Fibroblast of skin of left quadriceps (primary cell): ENCODE measurements at regions not wholly inside any gene's neighbourhood (a gene's known extent, or its start where the extent isn't known, plus 50 kb on each side); places are given as distances from the start of the nearest gene placed in this dataset.

Experiments used
- DNase-seq, 2 experiments: peaks; one replicate each; pipeline ENCODE4 v3.0.0-alpha.2; 2013; ENCODE audit warnings: low read depth in 2 of 2

GRCh38 chr1:209454340-209454994 is 129.0 kb upstream of the CAMK1G start:
- DNase-seq: peak in 1 of 2 experiments; percentile 40

- DNase-seq: no peak
These were observed 128.4 kb upstream of the CAMK1G start for GRCh38 chr1:209455145-209455544.

GRCh38 chr1:209455661-209456358 is 127.7 kb upstream of the CAMK1G start:
- DNase-seq: no peak

- no peak for DNase-seq
These were observed 126.6 kb upstream of the CAMK1G start for GRCh38 chr1:209456878-209457277.

- DNase-seq: no peak
These were observed 126.0 kb upstream of the CAMK1G start for GRCh38 chr1:209457401-209458125.

- no peak for DNase-seq
These were observed 124.6 kb upstream of the CAMK1G start for GRCh38 chr1:209458921-209459320.

- no peak for DNase-seq
These were observed 122.3 kb upstream of the CAMK1G start for GRCh38 chr1:209461168-209461567.

- no peak for DNase-seq
These were observed 121.1 kb upstream of the CAMK1G start for GRCh38 chr1:209462433-209462832.

- DNase-seq: no peak
These were observed 120.1 kb upstream of the CAMK1G start for GRCh38 chr1:209463441-209463840.

GRCh38 chr1:209473025-209473424 is 110.5 kb upstream of the CAMK1G start:
- no peak for DNase-seq

- no peak for DNase-seq
These were observed 103.2 kb upstream of the CAMK1G start for GRCh38 chr1:209480345-209480744.

GRCh38 chr1:209483691-209484090 is 99.8 kb upstream of the CAMK1G start:
- no peak for DNase-seq

- no peak for DNase-seq
These were observed 99.1 kb upstream of the CAMK1G start for GRCh38 chr1:209484429-209484828.

GRCh38 chr1:209485167-209485566 is 98.3 kb upstream of the CAMK1G start:
- DNase-seq: peak; percentile 21 to 33

- no peak for DNase-seq
These were observed 97.8 kb upstream of the CAMK1G start for GRCh38 chr1:209485751-209486150.

- DNase-seq: peak; percentile 6 to 12
These were observed 96.5 kb upstream of the CAMK1G start for GRCh38 chr1:209486861-209487593.

GRCh38 chr1:209490013-209490412 is 93.5 kb upstream of the CAMK1G start:
- peak; percentile 9 to 12 for DNase-seq

- no peak for DNase-seq
These were observed 92.5 kb upstream of the CAMK1G start for GRCh38 chr1:209491031-209491430.

GRCh38 chr1:209491496-209491895 is 92.0 kb upstream of the CAMK1G start:
- DNase-seq: no peak

- DNase-seq: no peak
These were observed 91.6 kb upstream of the CAMK1G start for GRCh38 chr1:209491897-209492296.

GRCh38 chr1:209493559-209493958 is 90.0 kb upstream of the CAMK1G start:
- no peak for DNase-seq

GRCh38 chr1:209497729-209498128 is 85.8 kb upstream of the CAMK1G start:
- no peak for DNase-seq
